Fibroblast of skin of back (primary cell): ENCODE measurements at regions not wholly inside any gene's neighbourhood (a gene's known extent, or its start where the extent isn't known, plus 50 kb on each side); places are given as distances from the start of the nearest gene placed in this dataset.

Experiments used
- DNase-seq: peaks from one replicate; pipeline ENCODE4 v3.0.0-alpha.2; 2013

DNA sequence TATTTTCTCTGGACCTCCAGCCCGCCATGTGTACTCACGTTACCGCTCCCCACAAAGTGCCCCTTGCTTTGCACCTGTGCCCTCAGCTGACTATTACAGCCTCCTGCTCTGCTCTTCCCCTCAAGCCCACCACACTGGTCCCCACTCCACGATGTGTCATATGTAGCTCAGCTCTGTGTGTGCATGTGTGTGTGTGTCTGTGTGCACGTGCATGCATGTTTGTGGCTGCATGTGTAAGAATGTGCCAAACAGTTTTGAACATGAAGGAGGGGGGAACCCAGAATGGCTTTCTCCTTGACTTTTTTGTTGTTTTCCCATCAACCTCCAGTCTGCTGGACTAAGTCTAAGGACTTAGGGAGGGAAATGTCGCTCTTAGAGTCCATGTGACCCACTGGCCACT, 54.8 kb upstream of the BTRC start:
- DNase-seq, result no peak

DNA sequence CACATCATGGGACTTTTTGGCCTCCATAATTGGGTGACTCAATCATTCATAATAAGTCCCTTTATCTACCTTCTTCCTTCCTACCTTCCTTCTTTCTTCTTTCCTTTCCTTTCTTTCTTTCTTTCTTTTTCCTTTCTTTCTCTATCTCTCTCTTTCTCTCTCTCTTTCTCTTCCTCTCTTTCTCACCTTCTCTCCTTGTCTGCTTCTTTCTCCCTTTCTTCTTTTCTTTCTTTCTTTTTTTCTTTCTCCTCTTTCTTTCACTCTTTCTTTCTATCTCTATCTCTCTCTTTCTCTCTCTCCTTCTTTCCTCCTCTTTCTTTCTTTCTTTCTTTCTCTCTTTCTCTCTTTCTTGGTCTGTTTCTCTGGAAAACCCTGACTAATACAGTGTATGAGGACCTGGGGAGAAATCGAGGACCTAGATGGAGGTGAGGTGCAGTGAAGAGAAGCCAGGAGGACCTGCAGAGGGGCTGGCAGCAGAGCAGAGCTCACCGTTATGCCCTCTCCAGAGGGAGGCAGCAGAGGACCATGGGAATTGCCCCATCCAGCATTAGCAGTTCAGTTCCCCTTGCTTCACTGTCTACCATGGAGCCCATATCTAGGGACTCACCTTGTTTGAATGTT, 52.7 kb upstream of the BTRC start:
- peak; percentile 7 for DNase-seq

DNA sequence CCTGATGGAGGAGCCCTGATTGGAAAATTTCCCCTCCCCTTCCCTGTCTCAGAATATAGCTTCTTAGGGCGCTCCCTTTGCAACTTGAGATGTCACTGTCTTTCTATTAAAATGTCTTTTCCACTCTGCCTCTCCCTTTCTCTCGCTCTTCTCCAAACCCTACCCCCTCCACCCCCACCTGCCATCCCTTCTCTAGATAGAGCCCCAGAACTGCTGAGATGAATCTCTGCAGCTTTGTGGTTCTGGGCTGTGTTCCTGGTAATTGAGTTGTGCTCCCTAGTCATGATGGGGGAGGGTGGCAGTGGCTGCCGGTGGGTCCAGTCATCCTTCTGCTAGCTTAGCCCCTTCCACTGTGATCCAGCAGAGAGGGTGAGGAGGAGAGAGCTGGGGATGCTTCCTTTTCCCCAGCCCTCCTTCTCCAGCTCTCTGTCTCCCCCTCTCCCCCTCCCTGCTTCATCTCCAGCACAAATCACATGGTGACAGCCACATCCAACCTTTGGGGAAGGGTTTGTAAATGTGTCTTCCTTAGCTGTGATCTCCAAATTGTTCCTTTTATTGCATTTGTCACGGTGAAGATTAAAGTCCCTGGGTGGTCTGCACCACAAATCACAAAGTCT, 50.8 kb upstream of the BTRC start:
- no peak for DNase-seq
